ENCODE measurements at regions not wholly inside any gene's neighbourhood (a gene's known extent, or its start where the extent isn't known, plus 50 kb on each side); places are given as distances from the start of the nearest gene placed in this dataset.

GRCh38 chr1:184324972-184325371 lies 61.9 kb upstream of the C1orf21 start:
- no peak for TF ChIP-seq CTCF (conservative IDR thresholded peaks at IDR 0.05 in 1 of 2, IDR thresholded peaks at IDR 0.05 in 1 of 2; ENCODE audit: low read depth in 1 of 2, low read length in 2 of 2)
- no peak for TF ChIP-seq EZH2 (IDR thresholded peaks at IDR 0.05; ENCODE audit: low read length, missing control alignments)

All from fibroblast of lung (primary cell).